HG03039 (cell line): ENCODE measurements at regions not wholly inside any gene's neighbourhood (a gene's known extent, or its start where the extent isn't known, plus 50 kb on each side); places are given as distances from the start of the nearest gene placed in this dataset.

Source experiments
- ATAC-seq: cut with Tn5 transposase; IDR thresholded peaks from one replicate; pipeline ENCODE4 v1.9.1; 2021; ENCODE audit warnings: mild to moderate bottlenecking, moderate library complexity; ENCODE audit not compliant: unreplicated experiment

DNA sequence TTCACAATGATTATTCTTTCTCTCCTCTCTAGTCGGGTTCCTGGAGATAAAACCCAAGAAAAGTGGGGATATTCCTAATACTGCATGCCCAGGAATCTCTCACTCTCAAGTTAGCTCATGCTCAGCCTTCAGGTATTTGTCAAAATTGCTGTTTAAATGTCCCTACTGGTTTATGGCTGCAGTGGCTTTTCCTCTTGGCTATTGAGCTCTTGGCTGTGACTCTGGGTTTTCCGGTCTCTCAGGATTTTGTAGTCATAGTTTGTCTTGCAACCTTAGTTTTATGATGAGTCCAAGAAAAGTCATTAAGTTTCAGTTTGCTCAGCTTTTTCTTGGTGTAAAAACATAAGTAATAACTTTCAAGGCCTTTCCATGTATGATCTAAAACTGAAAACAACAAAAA is 820.7 kb upstream of the HS6ST1 start:
- ATAC-seq: no peak

DNA sequence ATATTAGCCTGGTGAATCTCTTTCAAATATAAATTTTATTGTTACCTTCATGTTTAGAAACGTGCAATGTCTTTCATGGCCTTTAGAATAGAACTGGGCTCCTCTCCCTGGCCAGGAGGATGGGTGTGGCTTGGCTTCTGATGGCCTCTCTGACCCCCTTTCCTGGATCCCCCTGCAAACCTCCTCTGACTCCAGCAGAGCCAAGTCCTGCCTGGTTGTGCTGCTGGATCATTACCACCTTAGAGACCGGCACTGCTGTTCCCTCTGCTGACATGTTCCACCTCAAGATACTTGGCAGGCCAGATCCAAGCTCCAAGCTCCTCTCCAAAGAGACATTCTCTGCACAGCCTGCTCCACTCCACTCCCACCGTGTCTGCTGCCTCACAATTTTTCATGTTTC is 823.8 kb upstream of the HS6ST1 start:
- no peak for ATAC-seq

DNA sequence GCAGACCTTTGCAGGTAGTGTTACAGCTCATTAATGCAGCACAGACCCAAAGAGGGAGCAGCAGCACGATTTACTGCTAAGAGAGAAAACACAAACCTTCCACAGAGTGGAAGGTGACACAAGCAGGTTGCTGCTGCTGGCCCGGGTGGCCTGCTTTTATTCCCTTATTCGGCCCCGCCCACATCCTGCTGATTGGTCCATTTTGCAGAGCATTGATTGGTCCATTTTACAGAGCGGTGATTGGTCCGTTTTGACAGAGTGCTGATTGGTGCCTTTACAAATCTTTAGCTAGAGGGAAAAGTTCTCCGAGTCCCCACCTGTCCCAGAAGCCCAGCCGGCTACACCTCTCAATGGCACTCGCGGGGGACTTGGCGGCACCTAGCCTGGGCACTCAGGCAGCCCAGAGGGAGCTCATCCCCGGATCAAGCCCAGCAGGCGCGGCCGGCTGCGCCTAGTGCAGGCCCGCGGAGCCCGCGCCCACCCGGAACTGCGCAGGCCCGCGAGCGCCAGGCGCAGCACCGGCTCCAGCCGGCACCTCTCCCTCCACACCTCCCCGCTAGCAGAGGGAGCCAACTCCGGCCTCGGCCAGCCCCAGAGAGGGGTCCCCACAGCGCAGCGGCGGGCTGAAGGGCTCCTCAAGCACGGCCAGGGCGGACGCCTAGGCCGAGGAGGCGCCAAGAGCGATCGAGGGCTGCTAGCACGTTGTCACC is 825.6 kb upstream of the HS6ST1 start:
- ATAC-seq: no peak

DNA sequence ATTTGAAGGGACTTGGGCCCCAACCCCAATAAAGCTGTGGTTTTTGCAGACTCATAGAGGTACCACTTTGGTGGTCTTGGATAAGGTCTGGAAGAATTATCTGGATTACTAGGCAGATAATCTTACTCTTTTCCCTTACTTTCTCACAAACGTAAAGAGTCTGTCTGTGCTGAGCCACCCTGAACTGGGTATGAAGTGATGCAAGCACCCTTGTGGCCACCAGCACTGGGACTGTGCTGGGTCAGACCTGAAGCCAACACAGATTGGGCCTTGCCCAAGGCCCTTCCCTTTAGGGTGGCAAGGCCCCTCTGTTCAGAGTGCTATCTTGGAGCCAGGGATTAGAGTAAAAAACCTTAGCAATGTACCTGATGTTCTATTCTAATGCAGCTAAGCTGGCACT is 827.0 kb upstream of the RAB6C start:
- ATAC-seq: no peak

DNA sequence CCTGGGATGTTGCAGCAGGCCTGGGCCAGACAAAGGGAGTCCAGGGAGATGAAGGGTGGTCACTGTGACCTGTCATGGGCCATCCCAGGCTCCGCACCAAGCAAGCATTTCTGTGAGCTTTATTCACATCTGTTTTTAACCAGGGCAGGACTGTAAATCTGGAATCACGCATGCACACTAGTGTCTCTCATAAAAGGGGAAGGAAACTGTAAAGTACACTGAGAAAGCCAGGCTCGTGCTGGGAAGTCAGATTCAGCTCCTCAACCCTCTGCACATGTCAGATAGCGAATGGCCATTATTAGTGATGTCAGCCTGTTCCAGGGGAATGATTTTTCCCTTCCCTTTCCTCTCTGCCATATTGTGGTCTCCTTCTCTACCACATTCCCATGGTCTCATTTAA is 818.6 kb upstream of the RAB6C start:
- no peak for ATAC-seq

DNA sequence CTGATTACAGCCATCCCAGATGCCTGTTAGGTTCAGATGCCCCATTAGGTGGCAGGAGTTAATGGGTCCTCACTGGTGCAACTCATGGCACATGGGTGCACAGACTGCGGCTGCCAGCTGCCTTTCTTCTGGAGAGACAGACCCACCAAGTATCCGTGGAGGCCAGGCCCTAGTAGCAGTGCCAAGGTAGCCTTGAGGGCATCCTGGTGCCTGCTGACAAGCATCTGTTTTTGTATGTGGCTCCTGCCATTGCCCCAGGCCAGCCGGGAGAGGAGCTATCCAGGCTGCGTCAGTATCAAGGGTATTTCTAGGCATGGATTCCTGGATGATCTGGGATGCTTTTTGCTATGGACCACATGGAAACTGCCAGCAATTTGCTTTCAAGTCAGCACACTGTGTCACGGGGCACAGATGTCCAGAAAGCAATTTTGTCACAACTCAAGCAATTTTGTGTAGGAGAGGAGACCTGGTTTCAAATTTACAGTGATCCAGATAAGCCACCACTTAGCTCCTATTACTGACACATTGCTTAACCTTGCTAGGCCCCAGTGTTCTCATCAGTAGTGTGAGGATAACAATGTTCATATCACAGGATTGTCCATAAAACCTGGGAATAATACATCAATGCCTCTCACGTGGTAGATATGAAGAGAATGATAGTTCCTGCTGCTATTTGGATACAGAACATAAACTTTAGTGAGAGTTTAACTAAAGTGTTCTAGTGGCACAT is 815.1 kb upstream of the RAB6C start:
- no peak for ATAC-seq

DNA sequence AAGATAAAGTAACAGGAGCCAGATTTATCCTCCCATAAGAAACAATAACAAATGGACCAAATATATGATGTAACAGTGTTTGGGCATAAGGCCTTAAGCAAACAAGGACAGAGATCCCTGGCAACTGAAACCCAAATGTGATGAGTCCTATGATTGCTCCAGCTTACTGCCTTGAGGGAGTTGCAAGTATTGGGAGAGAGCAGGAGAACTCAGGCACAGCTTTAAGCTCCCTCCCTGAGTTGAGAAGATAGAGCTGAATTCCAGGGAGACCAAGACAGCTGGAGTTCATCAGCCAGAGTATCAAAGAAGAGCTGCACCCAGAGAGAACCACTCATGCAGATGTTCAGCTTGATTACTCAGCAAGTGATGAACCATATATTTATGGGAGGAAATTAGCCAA is 814.5 kb upstream of the RAB6C start:
- ATAC-seq: no peak

DNA sequence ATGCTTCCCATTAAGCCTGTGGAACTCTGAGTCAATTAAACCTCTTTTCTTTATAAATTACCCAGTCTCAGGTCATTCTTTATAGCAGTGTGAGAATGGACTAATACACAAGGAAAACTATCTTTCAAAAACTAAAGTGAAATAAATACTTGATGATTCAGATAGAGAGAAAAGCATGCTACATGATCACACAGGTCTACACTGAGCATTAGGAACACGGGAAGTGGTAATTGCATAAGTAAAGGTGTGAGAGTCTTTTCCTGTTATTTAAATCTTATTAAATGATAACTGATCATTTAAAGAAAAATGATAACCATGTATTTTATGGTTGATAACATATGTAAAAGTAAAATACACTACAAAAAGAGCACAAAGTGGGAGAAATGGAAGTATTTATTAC is 812.0 kb upstream of the RAB6C start:
- ATAC-seq: no peak

DNA sequence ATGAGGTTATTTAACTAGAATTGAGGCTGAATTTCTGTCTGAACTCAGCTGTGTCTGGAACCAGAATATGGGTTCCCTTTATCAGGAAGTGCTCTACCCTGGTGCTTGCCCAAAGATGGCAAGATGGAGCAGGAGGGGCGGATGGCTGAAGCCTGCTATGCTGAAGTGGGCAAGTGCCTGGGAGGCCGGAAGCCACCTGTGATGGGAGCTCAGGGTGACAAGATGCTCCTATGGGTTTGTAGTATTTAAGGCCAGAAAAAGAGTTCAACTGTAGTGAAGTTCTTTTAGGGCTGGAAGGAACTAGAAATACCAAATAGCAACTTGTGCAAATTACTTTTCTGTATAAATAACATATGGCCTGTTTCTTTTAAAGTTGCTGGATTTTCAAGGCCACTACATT is 808.9 kb upstream of the RAB6C start:
- no peak for ATAC-seq

DNA sequence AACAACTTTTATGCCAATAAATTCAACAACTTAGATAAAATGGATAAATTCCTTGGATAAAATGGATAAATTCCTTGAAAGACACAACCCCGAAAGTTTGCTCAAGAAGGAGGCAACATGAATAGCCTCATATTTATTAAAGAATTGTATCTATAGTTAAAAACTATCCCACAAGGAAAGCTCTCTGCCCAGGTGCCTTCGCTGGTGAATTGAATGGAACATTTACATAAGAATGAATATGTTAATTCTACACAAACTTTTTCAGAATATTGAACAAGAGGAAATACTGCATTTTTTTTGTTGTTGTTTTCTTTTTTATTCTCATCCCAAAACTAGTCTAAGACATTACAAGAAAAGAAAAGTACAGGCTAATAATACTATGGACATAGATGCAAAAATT is 805.3 kb upstream of the RAB6C start:
- no peak for ATAC-seq

DNA sequence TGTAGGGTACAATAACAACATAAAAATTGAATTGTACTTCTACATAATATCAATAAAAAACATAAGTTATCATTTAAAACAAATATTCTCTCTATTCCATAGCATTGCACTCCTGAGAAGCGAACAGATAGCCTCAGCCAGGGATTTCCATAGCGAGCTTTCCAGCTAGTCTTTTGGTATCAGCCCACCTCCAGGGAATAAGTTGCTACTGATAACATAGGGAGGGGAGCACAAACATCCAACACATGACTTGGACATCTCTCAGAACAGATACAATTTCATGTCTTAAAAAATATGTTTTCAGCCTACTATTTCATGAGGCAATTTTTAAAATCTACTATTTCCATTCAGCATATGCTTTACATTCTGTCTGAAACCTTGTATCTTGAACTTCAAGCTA is 804.4 kb upstream of the RAB6C start:
- ATAC-seq: no peak

DNA sequence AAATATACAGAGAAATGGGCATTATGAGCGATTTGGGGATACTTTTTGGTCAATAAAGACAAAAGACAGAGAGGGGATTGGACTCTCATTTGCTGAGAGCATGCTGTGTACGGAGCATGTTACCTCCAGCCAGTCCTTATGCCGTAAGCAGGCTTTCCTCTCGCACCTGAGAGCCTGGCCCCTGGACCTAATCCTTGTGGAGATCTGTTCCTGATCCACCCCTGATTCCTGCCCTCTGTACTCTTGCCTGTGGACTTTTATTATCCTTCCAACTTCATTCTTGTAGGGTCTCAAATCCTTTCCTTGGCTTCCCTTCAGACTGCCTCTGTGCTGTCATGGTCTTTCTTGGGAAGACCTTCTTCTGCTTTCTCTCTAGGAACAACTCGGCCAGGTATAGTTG is 803.1 kb upstream of the RAB6C start:
- no peak for ATAC-seq

DNA sequence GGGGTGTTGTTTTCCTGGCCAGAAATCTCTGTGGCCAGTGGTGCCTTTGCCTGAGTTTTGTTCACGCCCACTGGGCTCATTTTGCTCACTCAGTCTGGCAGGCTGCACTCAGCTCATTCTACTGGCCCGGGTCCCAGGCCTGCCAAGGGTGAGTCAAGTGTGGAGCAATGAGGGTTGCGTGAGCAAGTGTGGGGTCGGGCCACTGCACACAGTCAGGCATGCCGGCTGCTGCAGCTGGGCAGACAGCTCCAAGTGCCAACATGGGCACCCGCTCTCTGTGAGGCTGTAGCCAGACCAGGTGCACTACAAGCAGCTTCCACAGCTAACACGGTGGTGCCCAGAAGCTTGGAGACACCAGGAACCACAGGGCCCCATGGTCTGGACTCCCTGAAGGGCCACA is 801.1 kb upstream of the RAB6C start:
- no peak for ATAC-seq

DNA sequence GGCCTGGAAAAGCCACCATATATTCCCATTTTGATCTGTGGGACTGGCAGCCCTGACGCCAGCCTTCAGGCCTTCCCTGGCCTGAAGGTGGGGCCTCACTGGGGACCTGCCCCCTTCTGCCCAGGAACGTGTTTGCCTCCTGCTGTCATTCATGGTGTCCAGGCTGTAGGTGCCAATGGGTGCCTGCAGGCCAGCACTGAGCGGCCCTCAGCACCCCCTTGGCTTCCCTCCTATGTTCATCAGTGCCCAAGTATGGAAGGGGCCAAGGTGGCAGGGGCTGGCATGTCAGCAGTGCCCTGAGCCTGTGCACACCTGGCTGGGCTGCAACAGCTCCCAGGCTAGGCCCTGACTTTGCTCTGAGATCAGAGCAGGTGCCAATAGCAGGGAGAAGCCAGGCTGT is 800.3 kb upstream of the RAB6C start:
- ATAC-seq: no peak

DNA sequence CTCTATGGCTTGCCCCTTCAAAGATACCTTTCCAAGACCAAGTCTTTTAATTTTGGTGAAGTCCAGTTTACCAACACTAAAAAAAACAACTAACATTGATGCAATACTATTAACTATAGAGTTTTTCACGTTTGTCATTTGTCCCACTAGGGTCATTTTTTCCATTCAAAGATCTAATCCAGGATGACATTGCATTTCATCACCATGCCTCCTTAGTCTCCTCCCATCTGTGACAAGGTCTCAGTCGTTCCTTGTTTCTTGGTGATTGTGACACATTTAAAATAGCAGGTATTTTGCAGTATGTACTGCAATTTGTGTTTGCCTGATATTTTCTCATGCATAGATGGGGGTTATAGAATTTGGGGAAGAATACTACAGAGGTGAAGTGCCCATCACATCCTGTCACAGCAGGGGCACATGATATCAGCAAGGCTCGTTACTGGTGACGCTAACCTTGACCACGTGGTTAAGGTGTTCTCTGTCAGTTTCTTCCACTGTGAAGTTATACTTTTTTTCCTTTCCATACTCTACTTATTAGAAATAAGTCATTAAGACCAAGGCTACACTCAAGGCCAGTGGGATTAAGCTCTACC is 799.2 kb upstream of the RAB6C start:
- no peak for ATAC-seq

DNA sequence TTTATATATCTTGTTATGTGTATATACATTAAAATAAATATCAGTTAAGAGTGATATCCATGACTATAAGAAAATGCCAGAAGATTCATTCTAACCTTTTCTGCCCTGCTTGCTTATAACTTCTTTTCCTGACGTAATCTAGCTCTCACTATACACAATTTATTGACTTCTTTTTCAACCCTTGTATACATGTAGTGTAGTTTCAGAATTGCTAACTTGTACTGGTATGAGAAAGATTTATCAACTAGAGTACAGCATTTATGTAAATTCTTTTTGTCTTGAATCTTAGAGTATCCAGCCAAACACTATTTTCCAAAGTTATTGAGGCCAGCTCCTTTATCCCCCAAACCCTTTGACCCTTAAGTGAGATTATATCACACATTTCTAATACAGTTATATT is 798.0 kb upstream of the RAB6C start:
- ATAC-seq: no peak

DNA sequence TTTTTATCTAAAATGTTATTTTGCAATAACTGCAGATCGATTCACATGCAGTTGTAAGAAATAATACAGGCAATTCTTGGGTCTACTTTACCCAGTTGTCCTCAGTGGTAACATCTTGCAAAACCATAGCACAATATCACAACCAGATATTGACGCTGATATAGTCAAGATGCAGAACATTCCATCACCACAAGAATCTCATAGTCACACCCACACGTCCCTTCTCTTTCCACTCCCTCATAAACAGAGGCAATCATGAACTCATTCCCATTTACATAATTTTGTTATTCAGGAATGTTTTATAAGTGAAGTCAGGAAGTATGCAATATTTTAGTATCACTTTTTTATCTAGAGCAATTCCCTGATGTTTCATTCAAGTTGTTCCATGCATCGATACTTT is 797.5 kb upstream of the RAB6C start:
- no peak for ATAC-seq

DNA sequence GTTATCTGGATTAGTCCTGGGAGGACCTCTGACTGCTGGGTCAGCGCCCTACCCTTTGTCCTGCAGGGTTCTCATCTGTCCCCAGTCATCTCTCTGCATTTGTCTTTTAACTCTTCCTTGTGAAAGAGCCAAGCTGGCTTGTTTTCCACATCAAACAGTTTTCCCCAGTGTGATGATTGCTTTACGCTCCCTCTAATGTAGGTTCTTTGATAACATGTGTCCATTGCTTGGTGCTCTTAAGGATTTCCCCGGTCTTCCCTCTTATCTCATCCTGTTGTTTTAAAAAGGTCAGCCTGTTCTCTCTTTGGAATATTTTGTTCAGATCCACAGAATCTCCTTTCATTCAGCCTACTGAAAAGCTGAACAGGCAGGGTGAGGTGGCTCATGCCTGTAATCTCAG is 792.1 kb upstream of the RAB6C start:
- ATAC-seq: no peak

DNA sequence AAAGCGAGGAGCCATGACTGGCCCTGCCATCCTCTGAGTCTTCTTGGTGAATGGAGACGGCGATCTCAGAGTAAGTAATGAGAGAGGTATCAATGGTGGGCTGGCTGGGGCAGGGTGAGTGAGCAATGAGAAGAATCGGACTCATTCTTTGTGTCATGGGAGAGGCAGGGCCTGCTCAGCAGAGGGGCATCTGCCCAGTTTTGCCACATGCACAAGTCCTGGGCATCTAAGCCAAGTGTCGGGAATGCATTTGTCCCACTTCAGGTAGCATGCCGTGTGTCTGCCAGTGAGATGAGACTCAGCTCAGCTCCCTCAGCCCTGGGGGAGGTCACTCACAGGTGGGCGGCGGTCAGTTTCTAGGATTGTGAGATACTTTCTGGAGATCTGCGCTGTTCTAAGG is 791.0 kb upstream of the RAB6C start:
- ATAC-seq: no peak

DNA sequence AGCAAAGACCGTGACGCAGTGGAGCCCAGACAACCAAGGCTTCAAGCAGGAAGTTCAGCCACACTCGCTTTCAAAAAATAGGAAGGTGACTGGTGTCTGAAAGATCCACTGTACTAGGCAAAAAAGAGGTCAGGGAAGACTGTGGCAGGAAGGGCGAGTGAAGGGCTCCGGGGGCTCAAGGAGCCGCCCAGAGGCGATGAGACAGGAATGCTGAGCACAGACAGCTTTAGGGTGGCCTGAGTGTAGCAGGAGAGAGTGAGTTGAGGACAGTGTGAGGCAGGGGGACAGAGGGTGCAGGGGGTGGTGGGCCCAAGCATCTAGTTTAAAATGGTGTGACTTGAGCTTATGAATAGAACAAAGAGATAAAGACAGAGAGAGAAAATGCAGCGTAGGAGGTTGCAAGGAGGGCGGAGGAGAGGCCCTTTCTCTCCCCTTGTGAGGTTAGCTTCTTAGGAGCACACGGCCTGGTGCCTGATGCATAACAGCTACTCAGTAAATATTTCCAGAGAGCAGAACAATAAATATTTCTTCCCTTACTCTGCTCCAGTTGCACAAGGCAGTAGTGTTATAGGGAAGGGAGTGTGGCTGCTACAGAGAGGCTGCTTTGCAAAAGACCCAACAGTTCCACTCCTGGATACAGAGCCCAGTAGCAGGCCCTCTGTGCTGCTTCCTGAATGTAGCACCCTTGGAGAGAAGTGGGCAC is 789.7 kb upstream of the RAB6C start:
- ATAC-seq: no peak

DNA sequence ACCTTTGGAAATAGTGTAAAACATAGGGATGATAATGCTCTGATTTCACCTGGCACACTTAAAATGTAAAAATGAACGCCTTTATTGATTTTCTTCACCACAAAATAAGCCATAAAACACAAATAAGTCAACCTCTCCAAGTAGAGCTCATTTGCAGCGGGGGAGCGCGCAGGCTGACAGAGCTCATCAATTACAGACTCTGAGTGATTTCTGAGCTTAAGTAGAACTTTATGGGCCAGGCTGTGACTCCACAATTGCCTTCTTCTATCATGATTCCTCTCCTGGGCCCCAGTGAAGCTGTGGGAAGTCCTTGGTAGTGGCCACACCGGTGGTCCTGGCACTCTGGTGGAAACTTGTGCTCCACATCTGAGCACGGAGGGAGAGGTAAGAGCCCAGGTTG is 789.0 kb upstream of the RAB6C start:
- ATAC-seq: no peak

DNA sequence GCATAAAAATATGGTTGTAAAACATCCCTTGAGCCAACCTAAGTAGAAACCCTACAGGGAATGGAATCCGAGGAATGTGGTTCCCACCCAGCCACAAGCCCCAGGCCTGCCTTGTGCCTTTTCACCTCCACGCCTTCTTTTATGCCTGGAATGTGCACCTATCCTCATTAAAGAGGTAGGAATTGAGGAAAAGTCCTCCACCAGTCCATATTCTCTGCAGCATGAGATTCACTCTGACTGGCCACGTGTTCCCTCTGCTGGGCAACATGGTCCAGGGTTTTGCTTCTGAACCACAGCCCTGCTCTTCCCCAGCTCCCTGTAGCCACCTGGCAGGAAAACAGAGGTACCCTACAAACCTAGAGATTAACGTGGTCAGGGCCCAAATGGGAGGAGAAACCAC is 787.9 kb upstream of the RAB6C start:
- no peak for ATAC-seq
